DOHH2 (cell line): ENCODE measurements at regions not wholly inside any gene's neighbourhood (a gene's known extent, or its start where the extent isn't known, plus 50 kb on each side); places are given as distances from the start of the nearest gene placed in this dataset.

Experiments used
- CTCF ChIP-seq: fragments of 200-600 bp; sonication (generic); IDR thresholded peaks from one replicate; pipeline ENCODE4 v1.5.1; 2014; ENCODE audit warnings: antibody characterized with exemption, mild to moderate bottlenecking, low read depth, low read length; ENCODE audit not compliant: poor library complexity, severe bottlenecking
- EZH2phosphoT487 ChIP-seq: fragments of 200-600 bp; sonication (generic); IDR thresholded peaks from 2 replicates; pipeline ENCODE4 v1.6.1; 2017; ENCODE audit warnings: borderline replicate concordance, mild to moderate bottlenecking, antibody characterized with exemption, low read length, moderate library complexity, mixed read lengths

GRCh38 chr6:87820343-87820984 is 118.4 kb upstream of the AKIRIN2 start:
- TF ChIP-seq CTCF, result no peak
- TF ChIP-seq EZH2phosphoT487, result no peak
